HL-60/S4 (cell line): ENCODE measurements at regions not wholly inside any gene's neighbourhood (a gene's known extent, or its start where the extent isn't known, plus 50 kb on each side); places are given as distances from the start of the nearest gene placed in this dataset.

Source experiments
- in situ Hi-C: fragments of 300-500 bp; cut with MboI; formaldehyde crosslinking; loops from 2 replicates; pipeline ENCODE4 v1.14.3; 2022; ENCODE audit warnings: low sequenced_read_pairs

GRCh38 chr1:193320270-193320669, 133.9 kb upstream of the B3GALT2 start:
- in situ Hi-C loops, result no loop called here

GRCh38 chr1:193318347-193318746, 131.9 kb upstream of the B3GALT2 start:
- in situ Hi-C loops, result no loop called here

- in situ Hi-C loops, result no loop called here
Measured at GRCh38 chr1:193313354-193314140, 127.1 kb upstream of the B3GALT2 start.

GRCh38 chr1:193312432-193312831, 126.0 kb upstream of the B3GALT2 start:
- in situ Hi-C loops, result no loop called here

GRCh38 chr1:193311226-193311948, 125.0 kb upstream of the B3GALT2 start:
- in situ Hi-C loops, result no loop called here

- in situ Hi-C loops, result no loop called here
Measured at GRCh38 chr1:193310564-193310963, 124.2 kb upstream of the B3GALT2 start.

- in situ Hi-C loops, result no loop called here
Measured at GRCh38 chr1:193309936-193310475, 123.6 kb upstream of the B3GALT2 start.

- in situ Hi-C loops, result no loop called here
Measured at GRCh38 chr1:193308438-193308837, 122.0 kb upstream of the B3GALT2 start.

- in situ Hi-C loops, result no loop called here
Measured at GRCh38 chr1:193306430-193306829, 120.0 kb upstream of the B3GALT2 start.
